GM21576 (cell line): ENCODE measurements at regions not wholly inside any gene's neighbourhood (a gene's known extent, or its start where the extent isn't known, plus 50 kb on each side); places are given as distances from the start of the nearest gene placed in this dataset.

ENCODE experiments used
- ATAC-seq: cut with Tn5 transposase; IDR thresholded peaks from one replicate; pipeline ENCODE4 v1.9.1; 2021; ENCODE audit warnings: mild to moderate bottlenecking, moderate library complexity; ENCODE audit not compliant: unreplicated experiment

GRCh38 chr2:138964418-138964817, 184.2 kb upstream of the NXPH2 start:
- ATAC-seq, result no peak

GRCh38 chr2:138962686-138963085, 182.5 kb upstream of the NXPH2 start:
- no peak for ATAC-seq

- ATAC-seq, result no peak
Observed at GRCh38 chr2:138960191-138960590, 180.0 kb upstream of the NXPH2 start.

GRCh38 chr2:138959031-138959430, 178.8 kb upstream of the NXPH2 start:
- no peak for ATAC-seq

- ATAC-seq, result no peak
Observed at GRCh38 chr2:138956116-138956515, 175.9 kb upstream of the NXPH2 start.

GRCh38 chr2:138950486-138950885, 170.3 kb upstream of the NXPH2 start:
- no peak for ATAC-seq

GRCh38 chr2:138949517-138949916, 169.3 kb upstream of the NXPH2 start:
- no peak for ATAC-seq

- no peak for ATAC-seq
Observed at GRCh38 chr2:138948070-138948539, 167.9 kb upstream of the NXPH2 start.

- no peak for ATAC-seq
Observed at GRCh38 chr2:138943470-138943869, 163.3 kb upstream of the NXPH2 start.

- no peak for ATAC-seq
Observed at GRCh38 chr2:138942466-138942865, 162.3 kb upstream of the NXPH2 start.

GRCh38 chr2:138931284-138932256, 151.4 kb upstream of the NXPH2 start:
- ATAC-seq, result no peak

- ATAC-seq, result no peak
Observed at GRCh38 chr2:138930571-138930970, 150.4 kb upstream of the NXPH2 start.

GRCh38 chr2:138928374-138929021, 148.3 kb upstream of the NXPH2 start:
- ATAC-seq, result no peak

- ATAC-seq, result no peak
Observed at GRCh38 chr2:138922973-138923563, 142.9 kb upstream of the NXPH2 start.

GRCh38 chr2:138919120-138919747, 139.0 kb upstream of the NXPH2 start:
- no peak for ATAC-seq

GRCh38 chr2:138910427-138910826, 130.2 kb upstream of the NXPH2 start:
- ATAC-seq, result no peak

- ATAC-seq, result no peak
Observed at GRCh38 chr2:138906549-138906948, 126.4 kb upstream of the NXPH2 start.

GRCh38 chr2:138902239-138902871, 122.2 kb upstream of the NXPH2 start:
- ATAC-seq, result no peak

GRCh38 chr2:138901530-138901929, 121.3 kb upstream of the NXPH2 start:
- no peak for ATAC-seq

GRCh38 chr2:138898855-138899254, 118.7 kb upstream of the NXPH2 start:
- no peak for ATAC-seq

GRCh38 chr2:138897274-138897673, 117.1 kb upstream of the NXPH2 start:
- no peak for ATAC-seq
